ENCODE measurements at regions not wholly inside any gene's neighbourhood (a gene's known extent, or its start where the extent isn't known, plus 50 kb on each side); places are given as distances from the start of the nearest gene placed in this dataset.
"Not testable (repeated sequence)": the region's sequence is repeated elsewhere in the genome, so short reads cannot be mapped to it uniquely, and the experiment has no call there.

DNA sequence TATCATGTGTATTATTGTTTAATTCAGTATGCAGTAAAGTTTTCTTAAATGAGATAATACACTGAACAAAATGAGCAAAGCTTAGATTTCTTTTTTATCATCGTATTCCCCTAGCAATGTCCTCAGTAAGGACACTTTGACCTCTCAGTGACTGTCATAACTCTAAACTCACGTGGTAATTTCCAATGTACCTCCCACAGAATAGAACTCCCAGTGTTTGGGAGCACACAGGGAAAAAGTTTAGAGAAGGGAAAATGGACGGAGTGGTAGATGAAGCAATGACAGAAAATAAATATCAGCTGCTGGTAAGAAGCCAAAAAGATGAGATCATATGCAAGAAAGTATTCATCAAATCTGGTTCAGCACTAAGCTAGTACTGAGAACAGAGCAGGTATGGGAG is 758.6 kb upstream of the KCND2 start:
- DNase-seq, result no peak
- in situ Hi-C loops (cut with HindIII; ENCODE audit: low pct_ligation_motif_present, low pct_unique_long_range_greater_than_20kb, low sequenced_read_pairs), result no loop called here

GRCh38 chr7:119515214-119515613 is 757.8 kb upstream of the KCND2 start:
- DNase-seq, result no peak
- in situ Hi-C loops (cut with HindIII; ENCODE audit: low pct_ligation_motif_present, low pct_unique_long_range_greater_than_20kb, low sequenced_read_pairs), result no loop called here

- DNase-seq, result no peak
- in situ Hi-C loops (cut with HindIII; ENCODE audit: low pct_ligation_motif_present, low pct_unique_long_range_greater_than_20kb, low sequenced_read_pairs), result no loop called here
These were observed 757.0 kb upstream of the KCND2 start for GRCh38 chr7:119515962-119516361.

GRCh38 chr7:119522263-119522662 is 750.7 kb upstream of the KCND2 start:
- DNase-seq, result no peak
- in situ Hi-C loops (cut with HindIII; ENCODE audit: low pct_ligation_motif_present, low pct_unique_long_range_greater_than_20kb, low sequenced_read_pairs), result no loop called here

- DNase-seq, result no peak
- in situ Hi-C loops (cut with HindIII; ENCODE audit: low pct_ligation_motif_present, low pct_unique_long_range_greater_than_20kb, low sequenced_read_pairs), result no loop called here
These were observed 750.3 kb upstream of the KCND2 start for GRCh38 chr7:119522698-119523097.

GRCh38 chr7:119545118-119545517 is 727.9 kb upstream of the KCND2 start:
- no peak for DNase-seq
- in situ Hi-C loops (cut with HindIII; ENCODE audit: low pct_ligation_motif_present, low pct_unique_long_range_greater_than_20kb, low sequenced_read_pairs), result no loop called here

DNA sequence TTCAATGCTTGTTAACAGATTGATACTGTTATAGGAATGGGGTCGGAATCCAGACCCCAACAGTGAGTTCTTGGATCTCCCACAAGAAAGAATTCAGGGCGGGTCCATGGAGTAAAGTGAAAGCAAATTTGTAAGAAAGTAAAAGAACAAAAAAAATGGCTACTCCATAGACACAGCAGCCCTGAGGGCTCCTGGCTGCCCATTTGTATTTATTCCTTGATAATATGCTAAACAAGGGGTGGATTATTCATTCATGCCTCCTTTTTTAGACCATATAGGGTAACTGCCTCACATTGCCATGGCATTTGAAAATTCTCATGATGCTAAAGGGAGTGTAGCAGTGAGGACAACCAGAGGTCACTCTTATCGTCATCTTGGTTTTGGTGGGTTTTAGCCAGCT is 717.2 kb upstream of the KCND2 start:
- in situ Hi-C loops (cut with HindIII; ENCODE audit: low pct_ligation_motif_present, low pct_unique_long_range_greater_than_20kb, low sequenced_read_pairs), result no loop called here
- no peak for DNase-seq

DNA sequence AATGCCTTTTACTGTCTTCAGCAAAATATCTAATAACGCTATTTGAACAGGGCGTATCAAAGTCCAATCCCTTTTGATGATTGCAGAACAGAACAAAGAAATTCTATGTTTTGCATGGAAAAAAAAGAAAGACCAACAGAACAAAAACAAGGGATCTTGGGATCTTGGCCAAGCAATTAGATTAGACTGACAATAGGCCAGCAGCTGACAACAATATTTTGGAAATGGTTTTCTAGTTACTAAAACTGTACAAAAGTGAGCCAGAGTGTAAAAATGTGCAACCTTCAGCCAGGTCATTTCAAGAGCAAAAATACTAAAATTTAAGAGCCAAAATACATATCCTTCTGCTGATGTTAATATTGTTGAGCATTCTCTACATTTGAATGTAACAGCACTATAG is 716.5 kb upstream of the KCND2 start:
- in situ Hi-C loops (cut with HindIII; ENCODE audit: low pct_ligation_motif_present, low pct_unique_long_range_greater_than_20kb, low sequenced_read_pairs), result no loop called here
- DNase-seq, result no peak

DNA sequence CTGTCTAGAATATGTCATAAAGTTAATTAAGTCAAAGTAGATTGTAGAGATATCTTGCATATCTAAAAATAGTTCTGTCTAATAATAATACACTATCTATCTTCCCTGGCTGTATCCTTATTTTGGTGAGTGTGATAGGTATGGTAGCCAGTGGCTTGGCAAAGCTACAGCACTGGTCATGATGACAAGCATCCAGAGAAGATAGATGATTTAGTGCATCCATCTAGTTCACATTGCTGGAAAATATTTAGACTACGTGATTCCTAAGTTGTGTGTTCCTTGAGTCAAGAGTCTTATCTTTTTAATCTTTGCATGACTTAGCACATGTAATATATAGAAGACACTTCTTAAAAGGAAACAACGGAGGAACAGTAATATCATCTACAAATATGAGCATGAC is 711.2 kb upstream of the KCND2 start:
- in situ Hi-C loops (cut with HindIII; ENCODE audit: low pct_ligation_motif_present, low pct_unique_long_range_greater_than_20kb, low sequenced_read_pairs), result no loop called here
- no peak for DNase-seq

DNA sequence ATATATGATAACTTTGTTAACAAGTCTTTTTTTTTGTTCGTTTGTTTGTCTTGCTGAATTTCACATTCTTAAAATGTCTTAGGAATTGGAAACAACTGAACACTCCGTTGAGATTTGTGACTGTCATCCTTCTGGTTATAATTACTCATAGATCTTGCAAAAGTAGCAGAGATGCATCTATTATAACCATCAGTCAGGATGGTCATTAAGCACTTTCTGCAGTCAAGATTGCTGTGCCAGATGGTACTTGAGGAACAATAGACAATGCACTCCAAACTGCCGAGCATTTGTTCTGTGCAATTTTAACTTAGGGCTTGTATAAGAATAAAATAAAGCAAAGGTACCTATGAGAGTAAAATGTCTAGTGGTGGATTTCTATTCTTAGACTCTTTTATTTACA is 710.1 kb upstream of the KCND2 start:
- DNase-seq, result no peak
- in situ Hi-C loops (cut with HindIII; ENCODE audit: low pct_ligation_motif_present, low pct_unique_long_range_greater_than_20kb, low sequenced_read_pairs), result no loop called here

GRCh38 chr7:119571666-119572065 is 701.3 kb upstream of the KCND2 start:
- in situ Hi-C loops (cut with HindIII; ENCODE audit: low pct_ligation_motif_present, low pct_unique_long_range_greater_than_20kb, low sequenced_read_pairs), result no loop called here
- DNase-seq, result no peak

GRCh38 chr7:119572132-119572531 is 700.8 kb upstream of the KCND2 start:
- peak; percentile 25 for DNase-seq
- in situ Hi-C loops (cut with HindIII; ENCODE audit: low pct_ligation_motif_present, low pct_unique_long_range_greater_than_20kb, low sequenced_read_pairs), result no loop called here

DNA sequence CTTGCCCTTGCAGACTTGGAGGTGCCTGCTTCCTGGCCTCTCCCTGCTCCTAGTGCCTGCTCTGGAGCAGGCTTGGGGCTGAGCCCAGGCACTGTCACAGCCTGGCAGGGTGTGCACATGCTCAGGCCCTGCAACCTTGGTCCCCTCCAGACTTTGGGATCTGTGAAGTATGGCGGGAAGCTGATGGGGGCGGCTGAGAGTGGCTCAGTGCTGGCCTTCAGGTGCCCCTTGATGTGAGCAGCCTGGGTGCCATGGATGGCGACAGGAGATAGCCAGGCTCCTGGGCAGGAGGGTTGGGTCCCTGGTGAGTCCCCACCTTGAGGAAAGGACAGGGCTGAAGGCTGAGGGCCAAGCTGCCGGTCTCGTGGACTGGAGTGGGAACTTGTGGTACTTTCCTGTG is 700.4 kb upstream of the KCND2 start:
- DNase-seq, result no peak
- in situ Hi-C loops (cut with HindIII; ENCODE audit: low pct_ligation_motif_present, low pct_unique_long_range_greater_than_20kb, low sequenced_read_pairs), result no loop called here

DNA sequence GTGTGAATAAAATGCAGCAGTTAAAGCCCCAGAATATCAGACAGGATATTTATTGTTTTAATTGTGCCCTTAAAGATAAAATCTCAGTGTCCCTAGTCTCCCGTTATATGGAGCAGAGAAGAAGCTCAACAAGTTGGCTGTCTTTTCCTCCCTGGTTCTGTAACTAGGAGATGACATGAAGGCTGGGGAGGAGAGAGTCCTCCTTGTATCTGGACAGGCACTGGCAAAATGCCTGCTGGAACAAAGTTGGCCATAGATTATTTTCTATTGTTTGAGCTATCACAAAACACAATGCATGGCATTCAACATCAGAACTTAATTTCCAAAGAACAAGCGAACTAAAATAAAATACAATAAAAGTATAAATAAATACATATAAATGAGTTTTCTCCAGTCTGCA is 694.9 kb upstream of the KCND2 start:
- no peak for DNase-seq
- in situ Hi-C loops (cut with HindIII; ENCODE audit: low pct_ligation_motif_present, low pct_unique_long_range_greater_than_20kb, low sequenced_read_pairs), result no loop called here

GRCh38 chr7:119594956-119595355 is 678.0 kb upstream of the KCND2 start:
- DNase-seq, result no peak
- in situ Hi-C loops (cut with HindIII; ENCODE audit: low pct_ligation_motif_present, low pct_unique_long_range_greater_than_20kb, low sequenced_read_pairs), result no loop called here

DNA sequence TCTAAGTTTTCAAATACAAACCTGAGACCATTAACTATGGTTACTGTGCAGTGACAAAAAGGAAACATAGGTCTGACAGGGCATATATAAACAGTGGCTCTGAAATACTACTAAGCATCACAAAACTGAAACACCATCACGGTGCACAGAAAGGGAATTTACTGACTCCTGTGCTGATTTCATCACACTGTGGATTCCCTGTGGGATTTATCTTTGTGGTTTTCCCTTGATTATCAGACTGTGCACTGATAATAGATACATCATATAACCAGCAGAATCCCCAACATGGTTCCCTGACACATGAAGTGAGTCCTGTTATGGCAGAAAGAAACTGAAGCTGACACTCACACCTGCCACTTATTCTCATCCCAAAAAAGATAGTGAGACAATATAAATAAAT is 676.3 kb upstream of the KCND2 start:
- in situ Hi-C loops (cut with HindIII; ENCODE audit: low pct_ligation_motif_present, low pct_unique_long_range_greater_than_20kb, low sequenced_read_pairs), result no loop called here
- no peak for DNase-seq

DNA sequence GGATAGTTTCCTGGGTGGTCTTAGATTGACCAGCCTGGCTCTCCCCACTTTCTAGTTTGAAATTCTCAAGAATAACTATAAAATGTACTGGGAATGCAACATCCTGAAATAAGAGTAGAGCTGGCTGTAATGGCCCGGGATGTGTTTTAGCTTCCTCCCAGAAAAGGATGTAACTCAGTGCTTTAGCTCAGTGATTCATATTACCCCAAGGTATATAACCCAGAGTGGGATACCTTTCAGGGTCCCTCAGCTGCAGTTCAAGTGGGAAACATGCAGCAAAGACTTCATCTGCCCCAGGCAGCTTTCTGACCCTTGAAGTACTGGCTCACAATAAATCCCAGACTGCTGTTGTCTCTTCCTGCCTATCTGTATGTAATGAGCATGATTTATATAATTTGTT is 666.7 kb upstream of the KCND2 start:
- in situ Hi-C loops (cut with HindIII; ENCODE audit: low pct_ligation_motif_present, low pct_unique_long_range_greater_than_20kb, low sequenced_read_pairs), result no loop called here
- no peak for DNase-seq

DNA sequence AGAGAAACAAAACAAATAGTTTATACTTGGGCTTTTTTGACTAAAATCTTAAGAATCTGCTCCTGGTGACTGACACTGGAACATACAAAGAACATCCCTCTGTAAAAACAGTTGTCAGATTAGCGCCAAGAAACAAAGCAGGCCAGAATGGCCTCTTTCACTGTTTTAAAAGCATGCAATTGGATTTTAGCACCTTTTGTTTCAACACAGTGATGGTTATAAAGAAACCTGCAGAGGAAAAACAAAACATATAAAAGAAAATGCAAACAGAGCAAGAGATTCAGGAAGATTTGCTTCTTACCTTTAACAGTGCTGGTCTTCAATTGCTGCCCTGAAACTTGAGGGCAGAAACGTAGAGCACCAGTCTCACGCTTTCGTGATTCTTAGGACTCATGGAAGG is 652.2 kb upstream of the KCND2 start:
- DNase-seq, result no peak
- in situ Hi-C loops (cut with HindIII; ENCODE audit: low pct_ligation_motif_present, low pct_unique_long_range_greater_than_20kb, low sequenced_read_pairs), result no loop called here

DNA sequence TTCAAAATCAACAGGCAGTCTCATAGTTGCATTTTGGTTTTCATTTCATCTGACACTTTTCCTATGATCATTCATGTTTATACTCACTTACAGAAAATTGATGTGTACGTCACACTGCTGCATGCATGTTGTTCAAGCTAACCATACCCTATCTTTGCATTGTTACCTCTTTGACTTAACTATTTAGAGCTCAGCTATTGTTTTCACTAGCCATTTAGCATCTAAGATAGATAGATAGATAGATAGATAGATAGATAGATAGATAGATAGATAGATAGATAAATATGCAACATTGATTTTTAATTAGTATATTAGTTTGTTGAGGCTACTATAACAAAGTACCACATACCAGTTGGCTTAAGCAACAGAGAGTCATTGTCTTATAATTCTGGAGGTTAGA is 649.5 kb upstream of the KCND2 start:
- DNase-seq, result no peak
- in situ Hi-C loops (cut with HindIII; ENCODE audit: low pct_ligation_motif_present, low pct_unique_long_range_greater_than_20kb, low sequenced_read_pairs), result no loop called here

DNA sequence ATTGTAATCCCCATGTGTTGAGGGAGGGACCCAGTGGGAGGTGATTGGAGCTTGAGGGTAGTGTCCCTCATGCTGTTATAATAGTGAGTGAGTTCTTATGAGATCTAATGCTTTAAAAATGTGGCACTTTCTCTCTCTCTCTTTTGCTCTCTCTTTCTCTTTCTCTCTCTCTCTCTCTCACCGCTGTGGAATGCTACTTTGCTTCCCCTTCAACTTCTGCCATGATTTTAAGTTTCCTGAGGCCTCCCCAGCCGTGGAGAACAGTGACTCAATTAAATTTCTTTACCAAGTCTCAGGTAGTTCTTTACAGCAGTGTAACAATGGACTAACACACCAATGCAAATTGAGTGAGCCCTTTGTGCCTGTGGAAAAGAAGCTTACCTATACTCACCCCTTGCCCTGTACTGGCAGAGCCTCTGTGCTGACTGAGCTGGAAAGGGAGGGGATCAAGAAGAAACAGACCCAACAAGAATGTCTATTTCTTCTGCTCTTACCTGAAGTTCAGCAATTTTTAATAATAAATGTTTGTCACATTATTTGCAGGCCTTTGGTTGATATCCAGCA is 642.5 kb upstream of the KCND2 start:
- DNase-seq, result no peak
- in situ Hi-C loops (cut with HindIII; ENCODE audit: low pct_ligation_motif_present, low pct_unique_long_range_greater_than_20kb, low sequenced_read_pairs), result no loop called here

GRCh38 chr7:119633812-119634211 is 639.2 kb upstream of the KCND2 start:
- in situ Hi-C loops (cut with HindIII; ENCODE audit: low pct_ligation_motif_present, low pct_unique_long_range_greater_than_20kb, low sequenced_read_pairs), result not testable (repeated sequence)

More at GRCh38 chr7:119633812-119634211, 639.2 kb upstream of the KCND2 start:
- DNase-seq, result not testable (repeated sequence)

Measured in ACHN (cell line).